KG1 (cell line): ENCODE measurements at regions not wholly inside any gene's neighbourhood (a gene's known extent, or its start where the extent isn't known, plus 50 kb on each side); places are given as distances from the start of the nearest gene placed in this dataset.

Source experiments
- DNase-seq: peaks from one replicate; lab custom pipeline; 2025; lab: John Stamatoyannopoulos, UW

- no peak for DNase-seq
Measured at GRCh38 chr3:148642616-148643015, 55.1 kb upstream of the AGTR1 start.

DNA sequence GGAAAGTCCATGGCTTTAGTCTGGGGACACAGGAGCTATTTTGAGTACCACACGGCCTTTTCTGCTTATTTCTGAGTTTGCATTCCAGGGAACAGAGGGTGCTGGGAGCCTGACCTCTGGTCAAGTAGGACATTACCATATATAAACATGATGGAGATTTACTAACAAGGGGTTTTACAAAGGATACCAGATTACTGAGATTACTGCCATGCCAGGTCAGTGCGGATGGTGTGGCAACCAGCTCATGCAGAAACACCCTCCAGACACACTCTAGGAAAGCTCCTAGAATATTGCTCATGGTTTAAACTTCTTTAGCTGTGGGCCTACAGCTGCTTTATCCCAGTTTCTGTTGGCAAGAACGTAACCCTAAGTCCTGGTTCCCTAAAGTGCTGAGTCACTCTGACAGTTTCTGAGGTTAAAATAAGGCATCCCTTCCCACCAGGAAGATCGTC lies 54.3 kb upstream of the AGTR1 start:
- DNase-seq = no peak

DNA sequence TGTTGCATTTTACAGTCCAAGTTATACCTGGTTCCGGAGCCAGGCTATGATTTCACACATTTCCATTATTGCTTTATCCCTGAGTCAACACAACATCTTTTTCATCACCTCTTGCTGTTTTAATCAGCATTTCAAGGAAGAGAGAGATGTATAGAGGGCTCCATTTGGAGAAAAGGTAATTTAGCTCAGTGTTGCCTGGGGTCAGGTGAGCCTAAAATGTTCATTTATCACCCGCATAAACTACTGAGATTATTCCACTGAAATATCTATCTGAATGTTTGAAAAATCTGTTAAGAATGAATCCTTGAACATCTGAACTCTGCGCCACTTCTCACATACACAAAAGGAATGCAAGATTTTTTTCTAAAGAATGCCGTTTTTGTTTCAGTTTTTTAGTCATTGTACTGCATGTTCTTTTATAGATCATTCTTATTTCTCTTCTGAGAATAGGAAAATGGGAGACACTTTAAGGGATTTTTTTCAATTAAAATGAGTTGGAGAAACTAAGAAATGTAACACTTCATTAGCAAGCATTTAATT lies 51.5 kb upstream of the AGTR1 start:
- no peak for DNase-seq
